Trophoblast cell (in vitro differentiated cells and primary cell): ENCODE measurements at regions not wholly inside any gene's neighbourhood (a gene's known extent, or its start where the extent isn't known, plus 50 kb on each side); places are given as distances from the start of the nearest gene placed in this dataset.
A peak's percentile ranks its signal among the peaks of the same experiment; 100 is the strongest.

Experiments
- DNase-seq, 2 donors: peaks; one replicate each; pipeline ENCODE4 v3.0.0-alpha.2; 2016
- H2AFZ ChIP-seq: 2 replicates; pipeline ENCODE4 v1.6.1; 2013; ENCODE audit warnings: low read length, moderate library complexity, mild to moderate bottlenecking; ENCODE audit not compliant: insufficient read depth, poor library complexity
- H2AK5ac ChIP-seq: 2 replicates; pipeline ENCODE4 v1.6.1; 2013; ENCODE audit warnings: mild to moderate bottlenecking, low read length
- H2BK120ac ChIP-seq: 2 replicates; pipeline ENCODE4 v1.6.1; 2013; ENCODE audit warnings: low read length, mild to moderate bottlenecking, moderate library complexity; ENCODE audit not compliant: insufficient read depth, poor library complexity
- H2BK12ac ChIP-seq: 2 replicates; pipeline ENCODE4 v1.6.1; 2013; ENCODE audit warnings: mild to moderate bottlenecking, low read length, moderate library complexity
- H2BK5ac ChIP-seq: 2 replicates; pipeline ENCODE4 v1.6.1; 2013; ENCODE audit warnings: low read length, low read depth, moderate library complexity, mild to moderate bottlenecking; ENCODE audit not compliant: poor library complexity
- H3K14ac ChIP-seq: 2 replicates; pipeline ENCODE4 v1.6.1; 2013; ENCODE audit warnings: mild to moderate bottlenecking, low read length
- H3K18ac ChIP-seq: 2 replicates; pipeline ENCODE4 v1.6.1; 2013; ENCODE audit warnings: mild to moderate bottlenecking, low read length
- H3K23ac ChIP-seq: 2 replicates; pipeline ENCODE4 v1.6.1; 2013; ENCODE audit warnings: low read length
- H3K27ac ChIP-seq: 2 replicates; pipeline ENCODE4 v1.5.1; 2013; ENCODE audit warnings: low read depth, mild to moderate bottlenecking, inconsistent platforms, low read length, moderate library complexity
- H3K27me3 ChIP-seq: 2 replicates; pipeline ENCODE4 v1.6.1; 2013; ENCODE audit warnings: inconsistent platforms, mild to moderate bottlenecking, low read length, moderate library complexity; ENCODE audit not compliant: insufficient read depth
- H3K36me3 ChIP-seq, 2 experiments: 1 replicate in 1 of 2; 2 replicates in 1 of 2; pipeline ENCODE4 v1.6.1; 2013; ENCODE audit warnings: low read length in 2 of 2, mild to moderate bottlenecking in 2 of 2, moderate library complexity in 1 of 2; ENCODE audit not compliant: insufficient read depth in 2 of 2, control insufficient read depth in 1 of 2
- H3K4ac ChIP-seq: 2 replicates; pipeline ENCODE4 v1.6.1; 2013; ENCODE audit warnings: low read depth, mild to moderate bottlenecking, low read length, moderate library complexity
- H3K4me1 ChIP-seq, 2 experiments: 1 replicate in 1 of 2; 2 replicates in 1 of 2; pipeline ENCODE4 v1.6.1; 2013; ENCODE audit warnings: low read length in 2 of 2, mild to moderate bottlenecking in 2 of 2, moderate library complexity in 1 of 2; ENCODE audit not compliant: insufficient read depth in 2 of 2, control insufficient read depth in 1 of 2
- H3K4me2 ChIP-seq: 2 replicates; pipeline ENCODE4 v1.6.1; 2013; ENCODE audit warnings: inconsistent platforms, mild to moderate bottlenecking, low read length, moderate library complexity
- H3K4me3 ChIP-seq: 2 replicates; pipeline ENCODE4 v1.5.1; 2013; ENCODE audit warnings: mild to moderate bottlenecking, low read depth, low read length, inconsistent platforms
- H3K79me1 ChIP-seq: one replicate; pipeline ENCODE4 v1.6.1; 2013; ENCODE audit warnings: low read length
- H3K79me2 ChIP-seq: 2 replicates; pipeline ENCODE4 v1.6.1; 2013; ENCODE audit warnings: low read length, mild to moderate bottlenecking; ENCODE audit not compliant: control insufficient read depth, insufficient read depth, poor library complexity
- H3K9ac ChIP-seq: 2 replicates; pipeline ENCODE4 v1.6.1; 2013; ENCODE audit warnings: mild to moderate bottlenecking, low read length
- H3K9me3 ChIP-seq: 2 replicates; pipeline ENCODE4 v1.6.1; 2013; ENCODE audit warnings: low read depth, mild to moderate bottlenecking, control low read depth, inconsistent platforms, low read length; ENCODE audit not compliant: insufficient read depth
- H4K12ac ChIP-seq: 2 replicates; pipeline ENCODE4 v1.6.1; 2013; ENCODE audit warnings: low read depth, mild to moderate bottlenecking, low read length, moderate library complexity
- H4K8ac ChIP-seq: 2 replicates; pipeline ENCODE4 v1.6.1; 2013; ENCODE audit warnings: low read depth, mild to moderate bottlenecking, low read length, moderate library complexity
- H4K91ac ChIP-seq: one replicate; pipeline ENCODE4 v1.6.1; 2013; ENCODE audit warnings: low read depth, mild to moderate bottlenecking, low read length, moderate library complexity
- WGBS: extraction: QIAGEN DNeasy Blood & Tissue Kit; methylation state at CpG from one replicate; pipeline ENCODE4 v1.1.7; 2013; ENCODE audit warnings: missing lambda C conversion rate; ENCODE audit not compliant: insufficient read length, insufficient coverage; ENCODE audit errors: extremely low coverage; 5-methylcytosine and 5-hydroxymethylcytosine counted together

DNA sequence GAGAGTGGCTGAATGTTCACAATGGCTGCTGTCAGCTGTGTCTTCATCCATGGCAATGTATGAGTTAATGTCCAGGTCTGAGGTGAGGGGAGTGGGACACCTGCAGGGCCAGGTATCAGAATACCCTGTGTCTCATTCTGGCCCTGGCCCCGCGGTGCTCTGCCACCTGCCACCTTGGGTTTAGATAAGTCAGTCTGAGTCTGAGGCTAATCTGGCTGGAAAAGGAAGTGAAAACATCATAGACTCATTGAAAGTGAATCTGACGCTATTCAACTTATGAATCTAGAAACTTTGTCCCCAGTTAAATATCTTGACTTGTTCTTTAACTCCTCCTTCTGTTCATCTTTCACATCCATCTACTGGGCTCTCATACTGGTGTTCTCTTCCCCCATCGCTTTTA lies 267.1 kb upstream of the JAG1 start:
- Histone ChIP-seq H3K14ac (no peak overlapping the region), H3K4me2 (no peak overlapping the region), H2BK12ac (no peak overlapping the region), H2BK120ac (no peak overlapping the region), H4K91ac (no peak overlapping the region), H3K4me3 (no peak overlapping the region), H2BK5ac (no peak overlapping the region), H3K23ac (no peak overlapping the region), H3K18ac (no peak overlapping the region), H3K79me2 (no peaks in the 10 kb centered on the region), H3K9me3 (no peaks in the 10 kb centered on the region), H2AK5ac (no peak overlapping the region), H3K9ac (no peak overlapping the region), H4K12ac (no peak overlapping the region), H4K8ac (no peak overlapping the region), H3K27ac (no peak overlapping the region), H3K27me3 (no peaks in the 10 kb centered on the region), H3K79me1 (no peaks in the 10 kb centered on the region), H3K36me3 (no peaks in the 10 kb centered on the region), H3K4ac (no peak overlapping the region), H2AFZ (no peak overlapping the region), H3K4me1 (no peaks in the 10 kb centered on the region)
- WGBS = no CpG with 5 or more reads among the region's 4 CpGs
- no peak for DNase-seq

DNA sequence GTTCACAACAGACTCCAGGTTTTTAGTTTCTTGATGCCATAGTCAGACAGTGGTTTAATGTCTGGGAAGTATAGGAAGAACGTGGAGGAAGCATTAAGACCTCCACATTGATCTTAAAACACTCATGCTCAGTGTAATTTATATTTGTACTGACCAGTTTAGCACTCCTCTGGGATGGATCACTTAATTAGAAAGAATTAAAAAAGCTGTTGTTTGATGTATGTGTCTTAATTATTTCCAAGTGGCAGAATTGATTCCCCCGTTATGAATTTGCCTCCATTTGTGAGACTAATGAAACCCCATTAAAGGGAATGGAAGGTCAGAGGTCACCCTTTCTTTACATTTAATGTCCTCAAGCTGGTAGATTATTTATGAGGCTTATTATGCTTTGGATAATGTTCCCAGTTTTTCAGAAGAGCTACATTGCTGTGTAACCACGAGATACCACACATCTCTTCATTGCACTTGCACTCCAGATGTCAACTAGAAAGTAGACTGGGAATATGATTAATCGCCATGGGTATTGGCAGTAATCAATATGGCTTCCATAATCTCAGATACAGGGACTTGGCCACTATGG lies 270.0 kb upstream of the JAG1 start:
- H4K8ac ChIP-seq = no peak overlapping the region
- H3K79me1 ChIP-seq = no peaks in the 10 kb centered on the region
- H2BK5ac ChIP-seq = no peak overlapping the region
- no peak overlapping the region for H3K23ac ChIP-seq
- no peaks in the 10 kb centered on the region for H3K36me3 ChIP-seq
- H3K4me1 ChIP-seq = no peaks in the 10 kb centered on the region
- no peak for DNase-seq
- no peak overlapping the region for H3K9ac ChIP-seq
- H4K91ac ChIP-seq = no peak overlapping the region
- H3K4ac ChIP-seq = no peak overlapping the region
- no peak overlapping the region for H3K18ac ChIP-seq
- no peak overlapping the region for H2BK12ac ChIP-seq
- H3K14ac ChIP-seq = no peak overlapping the region
- no CpG with 5 or more reads among the region's 4 CpGs for WGBS
- no peak overlapping the region for H2AFZ ChIP-seq
- H3K27ac ChIP-seq = no peak overlapping the region
- H4K12ac ChIP-seq = no peak overlapping the region
- no peak overlapping the region for H2BK120ac ChIP-seq
- no peak overlapping the region for H3K4me3 ChIP-seq
- H3K4me2 ChIP-seq = no peak overlapping the region
- H3K27me3 ChIP-seq = no peaks in the 10 kb centered on the region
- no peaks in the 10 kb centered on the region for H3K79me2 ChIP-seq
- no peaks in the 10 kb centered on the region for H3K9me3 ChIP-seq
- H2AK5ac ChIP-seq = no peak overlapping the region

DNA sequence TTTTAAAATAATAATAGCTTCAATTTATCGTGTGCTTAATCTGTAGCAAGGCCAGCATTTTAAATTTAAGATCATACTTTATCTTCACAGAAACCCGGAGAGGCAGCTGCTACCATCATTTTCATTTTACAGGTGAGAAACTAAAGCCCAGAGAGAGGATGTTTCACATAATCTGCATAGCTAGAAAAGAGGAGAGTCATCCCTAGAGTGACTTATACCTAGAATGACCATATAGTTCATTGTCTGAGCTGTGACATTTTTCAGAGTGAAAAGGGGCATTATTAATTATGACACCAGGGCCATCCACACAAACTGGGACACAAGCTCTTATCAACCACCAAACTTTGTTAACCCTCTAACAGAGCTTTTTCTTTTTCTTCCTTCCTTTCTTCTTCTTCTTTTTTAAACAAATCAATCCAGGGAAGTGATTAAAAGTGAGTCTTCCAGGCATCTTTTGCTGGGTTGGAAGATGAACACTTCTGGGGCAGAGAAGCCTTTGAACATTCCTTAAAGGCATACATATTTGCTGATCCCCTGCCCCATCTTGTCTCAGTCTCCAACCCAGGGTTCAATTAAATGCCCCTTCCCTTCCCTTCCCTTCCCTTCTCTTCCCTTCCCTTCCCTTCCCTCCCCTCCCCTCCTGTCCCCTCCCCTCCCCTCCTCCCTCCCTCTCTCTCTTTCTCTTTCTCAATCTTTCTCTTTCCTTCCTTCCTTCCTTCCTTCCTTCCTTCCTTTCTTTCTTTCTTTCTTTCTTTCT lies 272.5 kb upstream of the JAG1 start:
- no peak overlapping the region for H3K23ac ChIP-seq
- no peak overlapping the region for H3K9ac ChIP-seq
- DNase-seq = peak in 1 of 2 donors; percentile 33
- WGBS = no CpG with 5 or more reads among the region's 2 CpGs
- H3K27ac ChIP-seq = no peak overlapping the region
- no peaks in the 10 kb centered on the region for H3K27me3 ChIP-seq
- H3K9me3 ChIP-seq = no peaks in the 10 kb centered on the region
- H2BK5ac ChIP-seq = no peak overlapping the region
- H4K12ac ChIP-seq = no peak overlapping the region
- no peak overlapping the region for H2BK120ac ChIP-seq
- no peak overlapping the region for H3K4me2 ChIP-seq
- no peak overlapping the region for H4K8ac ChIP-seq
- no peaks in the 10 kb centered on the region for H3K79me2 ChIP-seq
- no peak overlapping the region for H3K18ac ChIP-seq
- no peaks in the 10 kb centered on the region for H3K4me1 ChIP-seq
- no peak overlapping the region for H2AK5ac ChIP-seq
- H2BK12ac ChIP-seq = no peak overlapping the region
- no peak overlapping the region for H3K4ac ChIP-seq
- H3K14ac ChIP-seq = no peak overlapping the region
- no peak overlapping the region for H4K91ac ChIP-seq
- no peak overlapping the region for H2AFZ ChIP-seq
- H3K79me1 ChIP-seq = no peaks in the 10 kb centered on the region
- H3K4me3 ChIP-seq = no peak overlapping the region
- H3K36me3 ChIP-seq = no peaks in the 10 kb centered on the region

- Histone ChIP-seq H3K79me1 (no peaks in the 10 kb centered on the region), H3K36me3 (no peaks in the 10 kb centered on the region), H4K91ac (no peak overlapping the region), H3K18ac (no peak overlapping the region), H2BK5ac (no peak overlapping the region), H3K14ac (no peak overlapping the region), H3K23ac (no peak overlapping the region), H3K9me3 (no peaks in the 10 kb centered on the region), H3K4ac (no peak overlapping the region), H2AFZ (no peak overlapping the region), H2BK120ac (no peak overlapping the region), H4K8ac (no peak overlapping the region), H2AK5ac (no peak overlapping the region), H3K9ac (no peak overlapping the region), H2BK12ac (no peak overlapping the region), H3K4me1 (no peaks in the 10 kb centered on the region), H3K79me2 (no peaks in the 10 kb centered on the region), H3K4me2 (no peak overlapping the region), H3K4me3 (no peak overlapping the region), H3K27ac (no peak overlapping the region), H4K12ac (no peak overlapping the region), H3K27me3 (no peaks in the 10 kb centered on the region)
- no peak for DNase-seq
Measured at GRCh38 chr20:10947726-10948125, 273.9 kb upstream of the JAG1 start.
